GM19025 (cell line): ENCODE measurements at regions not wholly inside any gene's neighbourhood (a gene's known extent, or its start where the extent isn't known, plus 50 kb on each side); places are given as distances from the start of the nearest gene placed in this dataset.

Experiments used
- ATAC-seq: cut with Tn5 transposase; IDR thresholded peaks from one replicate; pipeline ENCODE4 v1.9.1; 2021; ENCODE audit warnings: mild to moderate bottlenecking, low read depth, moderate library complexity; ENCODE audit not compliant: unreplicated experiment

- ATAC-seq = no peak
Measured at GRCh38 chr18:2313332-2313731, 258.0 kb downstream of the METTL4 start.

GRCh38 chr18:2316082-2316750 lies 255.1 kb downstream of the METTL4 start:
- no peak for ATAC-seq

DNA sequence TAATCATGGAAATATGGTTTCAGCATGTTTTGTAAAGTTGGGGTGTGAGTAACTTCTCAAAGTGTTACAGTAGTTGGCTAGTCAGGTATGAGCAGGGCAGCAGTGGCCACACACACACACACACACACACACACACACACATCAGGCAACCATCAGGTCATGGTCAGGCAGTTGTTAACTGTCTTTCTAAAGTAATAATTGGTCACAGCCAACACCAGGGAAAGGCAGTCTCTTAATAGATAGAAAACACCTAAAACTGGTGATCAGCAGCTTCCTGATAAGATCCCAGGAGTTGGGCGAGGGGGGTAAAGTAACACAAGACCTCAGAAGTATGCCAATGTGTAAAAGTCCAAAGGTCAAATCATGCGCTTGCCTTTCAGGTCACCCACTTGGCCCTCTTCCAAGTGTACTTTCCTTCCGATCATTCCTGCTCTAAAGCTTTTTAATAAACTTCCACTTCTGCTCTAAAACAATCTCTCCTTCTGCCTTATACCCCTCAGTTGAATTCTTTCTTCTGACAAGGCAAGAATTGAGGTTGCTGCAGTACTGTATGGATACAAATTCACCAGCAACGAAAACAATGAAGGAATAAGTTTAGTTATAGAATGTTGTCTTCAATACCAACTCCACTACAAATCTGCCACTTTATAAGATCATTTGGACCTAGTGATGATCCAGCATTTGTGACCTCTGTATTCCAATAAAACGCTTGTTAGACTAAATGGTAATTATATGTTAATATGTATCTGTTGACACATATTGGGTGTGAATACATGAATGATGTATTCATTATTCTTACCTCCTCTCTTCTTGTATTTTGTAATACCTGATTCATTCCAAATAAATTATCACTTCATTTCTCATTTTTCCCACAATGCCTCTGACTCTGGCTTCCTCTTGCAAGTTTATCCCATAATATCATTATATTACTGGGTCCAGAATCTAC lies 254.3 kb downstream of the METTL4 start:
- ATAC-seq = no peak

DNA sequence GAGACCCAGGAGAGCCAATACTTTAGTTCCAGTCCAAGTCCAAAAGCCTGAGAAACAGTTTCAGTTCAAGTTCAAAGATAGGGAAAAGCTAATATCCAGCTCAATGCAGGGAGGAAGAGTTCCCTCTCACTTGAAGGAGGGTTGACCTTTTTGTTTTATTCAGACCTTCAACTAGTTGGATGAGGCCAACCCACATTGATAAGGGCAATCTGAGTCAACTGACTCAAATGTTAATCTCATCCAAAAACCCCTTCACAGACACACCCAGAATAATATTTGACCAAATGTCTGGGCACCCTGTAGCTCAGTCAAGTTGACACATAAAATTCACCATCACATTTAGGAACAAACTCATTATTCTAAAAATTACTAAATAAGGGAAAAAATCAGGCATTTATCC lies 246.8 kb downstream of the METTL4 start:
- no peak for ATAC-seq

DNA sequence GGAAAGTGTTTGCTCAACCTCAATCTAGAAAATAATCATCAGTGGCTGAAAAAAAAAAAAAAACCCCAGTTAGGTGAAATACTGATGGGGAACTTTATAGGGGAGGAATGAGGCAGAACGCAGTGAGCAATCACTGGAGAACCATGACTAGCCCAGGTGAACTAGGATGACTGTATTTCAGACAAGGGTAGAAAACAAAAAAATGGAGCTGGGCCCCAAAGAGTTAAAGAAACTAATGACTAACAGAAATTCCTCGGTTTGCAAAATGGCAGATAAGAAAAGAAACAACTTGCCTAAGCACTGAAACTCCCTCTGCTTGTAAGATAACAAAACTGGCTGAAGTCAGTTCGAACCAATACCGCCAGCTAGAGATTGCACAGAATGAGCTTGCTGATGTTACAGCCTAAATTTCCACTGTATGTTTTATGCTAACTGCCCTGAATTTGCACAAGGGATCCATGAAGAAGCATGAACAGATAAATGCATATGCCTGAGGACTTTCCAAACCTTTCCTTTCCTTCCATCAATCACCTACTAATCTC lies 245.9 kb downstream of the METTL4 start:
- ATAC-seq = no peak

DNA sequence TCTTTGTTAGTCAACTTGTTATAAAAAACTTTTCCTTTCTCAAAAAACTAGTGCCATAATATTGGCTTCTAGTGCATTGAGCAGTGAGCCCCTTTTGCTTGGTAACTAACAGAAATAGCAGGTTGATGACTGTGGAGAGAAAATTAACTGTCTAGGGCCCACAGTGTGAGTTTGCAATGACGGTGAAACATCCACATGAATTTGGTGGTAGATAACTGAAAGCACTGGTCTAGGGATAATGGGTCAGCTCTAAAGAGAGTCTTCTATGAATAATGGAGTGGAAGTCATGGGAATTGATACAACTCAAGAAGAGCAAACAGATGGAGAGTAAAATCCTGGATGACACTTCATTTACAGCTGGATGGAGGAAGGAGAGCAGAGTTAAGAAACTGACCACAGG lies 245.4 kb downstream of the METTL4 start:
- no peak for ATAC-seq

DNA sequence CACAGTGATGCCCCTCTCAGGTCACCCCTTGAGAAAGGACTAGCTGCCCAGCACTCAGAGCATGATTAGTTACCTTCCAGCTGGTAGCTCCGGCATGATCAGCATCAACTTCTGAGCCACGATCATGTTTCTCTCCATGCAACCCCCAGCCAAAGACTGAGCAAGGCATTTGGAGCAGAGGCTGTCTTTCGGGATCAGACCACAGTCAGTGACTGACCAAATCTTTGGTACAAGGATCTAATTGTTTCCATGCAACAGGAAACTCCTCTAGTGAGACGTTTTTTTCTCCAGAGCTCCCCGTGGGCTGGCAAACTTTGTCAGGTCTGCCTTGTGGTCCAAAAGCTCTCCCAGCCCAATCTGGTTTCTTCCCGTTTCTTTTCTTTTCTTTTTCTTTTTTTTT lies 244.3 kb downstream of the METTL4 start:
- no peak for ATAC-seq

GRCh38 chr18:2330764-2331163 lies 240.5 kb downstream of the METTL4 start:
- ATAC-seq = no peak

DNA sequence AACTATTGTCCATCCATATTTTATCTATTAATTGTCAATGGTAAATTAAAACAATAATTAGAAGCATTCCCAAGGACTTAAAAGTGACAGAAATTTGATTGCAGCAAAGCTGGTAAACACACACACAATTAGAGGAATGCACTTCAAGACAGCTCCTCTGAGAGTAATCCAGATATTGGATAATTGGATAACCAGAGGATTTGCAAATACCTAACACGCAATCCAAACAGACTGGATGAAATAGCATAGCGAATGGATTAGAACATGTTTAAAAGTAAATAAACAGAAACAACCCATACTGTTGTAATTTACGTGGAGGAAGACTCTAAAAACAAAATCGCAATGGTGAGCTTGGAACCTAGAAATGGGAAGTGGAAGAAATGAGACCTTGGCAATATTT lies 239.8 kb downstream of the METTL4 start:
- no peak for ATAC-seq

DNA sequence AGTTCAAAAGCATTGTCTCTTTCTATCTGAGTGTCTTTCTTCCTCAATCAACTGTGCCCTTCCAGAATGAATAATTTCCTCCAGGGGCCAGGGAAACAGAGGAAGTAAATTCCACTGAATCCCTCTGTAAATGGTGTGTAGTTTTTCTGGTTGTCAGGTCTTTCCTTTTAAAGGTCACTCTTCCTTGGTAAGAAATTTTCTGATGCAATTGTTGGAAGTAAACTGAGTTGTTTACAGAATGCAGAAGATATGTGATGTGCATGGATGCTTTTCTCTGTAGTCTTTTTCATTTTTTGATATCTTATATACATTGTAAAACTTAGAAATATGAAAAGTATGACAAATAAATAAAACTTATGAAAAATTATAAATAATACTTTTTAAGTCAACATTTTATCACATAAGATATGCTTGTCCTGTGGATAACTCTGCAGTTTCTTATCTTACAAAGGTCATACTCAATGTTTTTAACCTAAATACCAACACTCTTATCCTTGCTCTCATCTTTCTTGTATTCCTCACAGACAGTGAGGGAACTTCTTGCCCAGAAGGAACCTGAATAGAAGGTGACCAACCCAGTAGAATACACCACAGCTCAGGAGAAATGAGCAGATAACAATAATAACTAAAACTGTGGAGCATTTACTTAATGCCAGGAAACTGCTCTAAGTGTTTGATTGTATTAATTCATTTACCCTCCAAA lies 234.5 kb downstream of the METTL4 start:
- ATAC-seq = no peak

DNA sequence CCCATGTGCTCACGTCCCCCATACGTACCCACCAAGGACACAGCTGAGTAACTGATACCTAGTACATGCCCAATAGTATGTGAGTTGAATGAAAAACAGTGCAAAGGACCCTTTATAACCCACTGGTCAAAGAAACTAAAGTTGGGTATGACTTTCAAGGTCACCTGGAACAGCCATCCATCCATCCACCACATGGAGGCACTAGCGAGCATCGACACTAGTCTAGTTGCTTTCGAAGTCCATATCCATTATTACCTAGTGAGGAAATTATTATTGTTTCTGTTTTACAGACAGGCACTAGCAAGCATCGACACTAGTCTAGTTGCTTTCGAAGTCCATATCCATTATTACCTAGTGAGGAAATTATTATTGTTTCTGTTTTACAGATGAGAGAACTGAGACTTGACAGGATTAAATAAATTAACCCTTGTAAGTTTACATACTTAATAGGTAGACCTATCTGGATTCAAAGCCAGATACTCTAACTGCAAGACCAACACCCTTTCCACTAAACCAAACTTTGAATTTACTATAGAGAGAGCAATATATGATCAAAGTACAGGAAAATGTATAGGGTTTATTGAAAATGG lies 233.7 kb downstream of the METTL4 start:
- peak; percentile 86 for ATAC-seq

- ATAC-seq = no peak
Measured at GRCh38 chr18:2338601-2339000, 232.7 kb downstream of the METTL4 start.

DNA sequence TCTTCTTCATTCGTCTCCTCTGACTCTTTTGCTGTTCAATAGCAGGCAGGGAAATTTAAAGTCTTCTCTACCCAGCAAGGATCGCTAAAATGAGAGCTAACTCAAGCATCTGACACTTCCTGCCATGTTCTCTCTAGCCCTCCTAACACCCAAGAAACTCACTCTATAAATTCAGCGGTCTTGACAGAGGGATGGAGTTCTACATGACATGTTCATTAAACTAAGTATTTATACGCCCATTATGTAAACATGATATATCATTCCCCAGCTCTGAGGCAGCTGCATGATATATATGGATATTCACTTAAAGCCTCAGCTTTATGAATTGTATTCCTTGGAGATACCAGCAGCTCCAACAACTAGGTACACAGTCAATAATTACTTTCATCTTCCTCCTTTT lies 231.0 kb downstream of the METTL4 start:
- ATAC-seq = no peak

GRCh38 chr18:2348003-2348402 lies 223.3 kb downstream of the METTL4 start:
- no peak for ATAC-seq

DNA sequence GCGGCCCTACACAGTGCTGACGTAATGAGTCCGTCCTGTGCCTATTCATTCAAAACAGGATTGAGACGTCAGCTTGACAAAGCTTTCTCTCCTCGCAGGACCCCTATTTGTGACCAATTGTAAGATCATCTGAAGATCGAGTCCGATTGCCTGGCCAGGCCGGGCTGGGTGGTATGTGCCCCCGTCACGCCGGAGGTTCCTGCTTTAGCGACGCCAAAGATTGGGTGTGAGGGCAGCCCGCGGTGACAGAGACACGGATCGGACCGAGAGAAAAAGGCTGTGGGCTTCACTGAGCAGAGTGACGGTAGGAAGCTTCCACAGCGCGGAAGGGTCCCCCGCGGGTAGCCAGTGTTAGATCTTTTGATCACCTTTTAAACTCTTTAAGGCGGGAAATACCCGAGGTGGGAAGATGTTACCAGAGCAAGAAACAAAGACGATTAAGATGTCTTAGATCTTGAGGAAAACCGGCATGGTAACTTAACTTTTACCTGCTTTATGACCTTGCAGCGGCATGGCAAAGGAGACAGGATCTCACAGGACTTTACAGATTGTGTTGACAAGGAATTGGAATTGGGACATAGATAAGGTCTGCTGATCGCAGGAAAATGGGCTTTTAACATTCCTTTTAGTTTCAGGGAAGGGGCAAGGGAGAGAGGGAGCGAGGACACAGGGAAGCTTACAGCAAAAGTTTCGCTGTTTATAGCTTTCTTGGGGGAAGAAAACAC lies 220.0 kb downstream of the METTL4 start:
- no peak for ATAC-seq

DNA sequence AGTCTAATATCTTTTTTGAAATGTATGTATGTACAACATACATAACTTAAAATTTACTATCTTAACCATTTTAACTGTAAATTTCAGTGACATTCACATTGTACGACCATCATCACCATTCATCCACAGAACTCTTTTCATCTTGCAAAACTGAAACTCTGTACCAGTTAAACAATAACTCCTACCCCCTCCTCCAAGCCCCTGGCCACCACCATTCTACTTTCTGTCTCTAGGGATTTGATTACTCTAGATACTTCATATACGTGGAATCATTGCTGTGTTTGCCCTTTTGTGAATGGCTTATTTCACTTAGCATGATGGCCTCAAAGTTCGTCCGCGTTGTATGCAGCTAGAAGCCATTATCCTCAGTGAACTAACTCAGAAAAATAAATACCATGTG lies 217.0 kb downstream of the METTL4 start:
- ATAC-seq = no peak

DNA sequence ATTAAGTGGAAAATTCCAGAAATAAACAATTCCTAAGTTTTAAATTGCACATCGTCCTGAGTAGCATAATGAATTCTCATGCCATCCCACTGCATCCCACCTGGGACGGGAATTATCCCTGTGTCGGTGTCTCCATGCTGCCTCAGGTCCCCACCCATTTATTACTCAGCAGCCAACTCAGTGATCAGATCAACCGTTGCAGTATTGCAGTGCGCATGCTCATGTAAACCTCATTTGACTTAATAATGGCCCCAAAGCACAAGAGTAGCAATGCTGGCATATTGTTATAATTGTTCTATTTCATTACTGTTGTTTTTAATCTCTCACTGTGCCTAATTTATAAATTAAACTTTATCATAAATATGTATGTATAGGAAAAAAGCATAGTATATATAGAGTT lies 214.4 kb downstream of the METTL4 start:
- no peak for ATAC-seq

- no peak for ATAC-seq
Measured at GRCh38 chr18:2360861-2361260, 210.4 kb downstream of the METTL4 start.

GRCh38 chr18:2368102-2368501 lies 203.2 kb downstream of the METTL4 start:
- no peak for ATAC-seq

DNA sequence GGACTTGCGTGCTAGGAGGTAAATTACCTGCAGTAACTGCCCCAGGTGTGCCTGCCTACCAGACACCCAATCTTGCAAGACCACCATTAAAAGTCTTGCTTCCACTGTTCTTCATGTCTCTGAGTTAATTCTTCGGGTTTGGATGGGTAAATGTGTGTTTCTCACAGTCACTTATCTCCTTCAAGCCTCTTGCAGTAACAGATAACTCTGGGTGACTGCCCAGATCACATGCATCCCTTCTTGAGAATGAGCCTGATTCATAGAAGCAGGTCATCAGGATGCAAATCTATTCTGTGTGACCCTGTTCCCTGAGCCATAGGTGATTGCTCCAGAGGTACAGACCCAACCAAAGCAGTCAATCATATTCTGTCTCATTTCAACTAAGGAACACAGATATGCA lies 194.6 kb downstream of the METTL4 start:
- no peak for ATAC-seq
